ENCODE measurements at regions not wholly inside any gene's neighbourhood (a gene's known extent, or its start where the extent isn't known, plus 50 kb on each side); places are given as distances from the start of the nearest gene placed in this dataset.

- DNase-seq: no peak
Observed at GRCh38 chr20:52622081-52622480, 350.1 kb upstream of the TSHZ2 start.

- no peak for DNase-seq
Observed at GRCh38 chr20:52621401-52621800, 350.8 kb upstream of the TSHZ2 start.

DNA sequence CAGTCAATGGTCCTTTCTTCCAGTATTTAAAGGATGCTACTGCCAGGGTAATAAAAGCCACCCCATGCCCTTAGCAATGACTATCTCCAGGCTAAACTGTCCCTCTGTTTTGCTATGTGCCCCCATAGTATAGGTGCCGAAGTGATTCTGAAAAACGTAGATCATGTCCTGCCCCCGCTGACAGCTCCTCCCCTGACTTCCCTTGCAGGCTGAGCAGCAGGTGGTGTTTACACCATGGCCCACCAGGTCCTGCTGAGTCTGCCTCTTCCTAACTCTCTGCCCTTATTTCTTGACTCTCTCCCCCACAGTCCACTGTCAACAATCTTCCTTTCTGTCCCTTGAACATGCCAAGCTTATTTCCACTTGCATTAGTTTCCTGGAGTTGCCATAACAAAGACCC is 352.5 kb upstream of the TSHZ2 start:
- DNase-seq: no peak

- no peak for DNase-seq
Observed at GRCh38 chr20:52619101-52619500, 353.1 kb upstream of the TSHZ2 start.

DNA sequence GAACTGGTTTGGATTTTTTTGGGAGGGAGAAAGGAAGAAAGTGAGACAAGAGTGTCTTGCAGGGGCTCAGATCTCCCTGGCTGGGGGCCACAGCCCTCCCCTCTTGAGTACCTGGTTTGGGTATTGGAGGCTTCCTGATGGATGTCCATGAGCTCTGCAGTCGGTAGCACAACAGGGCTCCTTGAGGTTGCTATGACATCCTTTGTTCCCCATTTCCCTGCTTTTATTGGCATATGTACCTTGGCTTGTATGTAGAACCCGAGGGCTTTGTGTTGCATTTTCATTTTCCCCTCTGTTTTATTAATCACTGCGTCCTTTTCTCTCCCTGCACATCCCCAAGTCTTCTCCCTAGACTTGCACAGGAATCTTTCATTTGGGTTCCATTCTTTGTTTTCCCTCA is 355.5 kb upstream of the TSHZ2 start:
- no peak for DNase-seq

DNA sequence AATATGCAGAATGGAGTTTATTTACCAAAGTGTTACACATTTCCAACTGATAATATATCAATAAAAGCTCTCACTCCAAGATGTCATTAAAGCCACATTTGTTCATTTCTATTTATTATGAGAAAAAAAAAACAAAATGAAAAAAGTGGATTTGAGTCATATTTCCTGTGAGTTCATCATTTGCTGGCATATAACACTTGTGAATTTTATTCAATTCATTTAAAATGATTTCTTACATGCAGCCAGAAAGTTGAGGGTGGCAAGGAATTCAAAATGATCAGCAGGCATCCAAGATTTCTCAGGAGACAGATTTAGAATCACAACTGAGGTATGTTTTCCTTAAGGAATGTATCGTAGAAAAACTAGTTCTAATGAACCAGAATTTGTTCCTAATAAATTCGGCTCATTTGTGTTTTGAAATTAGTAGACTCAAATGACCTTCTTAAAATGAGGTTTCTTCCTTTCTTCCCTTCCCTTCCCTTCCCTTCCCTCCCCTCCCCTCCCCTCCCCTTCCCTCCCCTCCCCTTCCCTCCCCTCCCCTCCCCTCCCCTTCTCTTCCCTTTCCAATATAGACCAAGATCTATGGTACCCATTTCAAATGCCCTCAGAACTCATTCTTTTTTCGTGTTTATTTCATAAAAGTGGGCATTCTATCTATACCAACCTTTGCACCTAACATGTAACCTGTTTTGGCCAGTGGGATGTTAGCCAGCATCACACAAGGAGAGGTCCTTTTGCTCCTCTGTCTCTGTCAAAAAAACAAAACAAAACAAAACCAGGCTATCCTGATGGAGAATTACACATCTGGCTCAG is 357.9 kb upstream of the TSHZ2 start:
- DNase-seq: no peak

GRCh38 chr20:52612046-52612632 is 360.0 kb upstream of the TSHZ2 start:
- DNase-seq: no peak

DNA sequence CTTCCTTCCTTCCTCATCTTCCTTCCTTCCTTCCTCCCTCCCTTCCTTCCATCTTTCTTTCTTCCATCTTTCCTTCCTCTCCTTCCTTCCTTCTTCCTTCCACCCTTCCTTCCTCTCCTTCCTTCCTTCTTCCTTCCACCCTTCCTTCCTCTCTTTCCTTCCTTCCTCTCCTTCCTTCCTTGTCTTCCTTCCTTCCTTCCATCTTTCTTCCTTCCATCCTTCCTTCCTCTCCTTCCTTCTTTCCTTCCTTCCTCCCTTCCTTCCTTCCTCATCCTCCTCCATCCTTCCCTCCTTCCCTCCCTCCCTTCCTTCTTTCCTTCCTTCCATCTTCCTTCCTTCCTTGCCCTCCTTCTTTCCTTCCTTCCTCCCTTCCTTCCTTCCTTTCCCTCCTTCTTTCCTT is 361.4 kb upstream of the TSHZ2 start:
- DNase-seq: no peak

GRCh38 chr20:52601295-52601971 is 370.7 kb upstream of the TSHZ2 start:
- no peak for DNase-seq

DNA sequence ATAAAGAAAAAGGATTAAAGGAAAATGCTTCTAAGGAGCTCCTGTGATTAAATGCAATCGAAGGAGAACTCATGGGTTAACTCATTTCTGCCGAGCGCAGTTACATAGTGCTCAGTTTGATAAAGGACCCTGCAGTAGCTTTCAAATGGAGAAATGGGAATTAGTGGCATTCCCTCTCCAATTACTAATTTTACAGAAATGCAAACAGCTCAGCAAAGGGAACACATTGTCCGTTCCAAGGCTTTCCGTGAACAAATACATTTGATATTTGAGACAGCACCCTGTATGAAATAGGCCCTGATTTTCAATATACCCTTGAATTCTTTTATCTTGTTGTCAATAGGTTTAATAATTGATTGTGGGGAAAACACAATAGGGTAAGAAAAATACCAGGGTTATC is 375.9 kb upstream of the TSHZ2 start:
- DNase-seq: no peak

DNA sequence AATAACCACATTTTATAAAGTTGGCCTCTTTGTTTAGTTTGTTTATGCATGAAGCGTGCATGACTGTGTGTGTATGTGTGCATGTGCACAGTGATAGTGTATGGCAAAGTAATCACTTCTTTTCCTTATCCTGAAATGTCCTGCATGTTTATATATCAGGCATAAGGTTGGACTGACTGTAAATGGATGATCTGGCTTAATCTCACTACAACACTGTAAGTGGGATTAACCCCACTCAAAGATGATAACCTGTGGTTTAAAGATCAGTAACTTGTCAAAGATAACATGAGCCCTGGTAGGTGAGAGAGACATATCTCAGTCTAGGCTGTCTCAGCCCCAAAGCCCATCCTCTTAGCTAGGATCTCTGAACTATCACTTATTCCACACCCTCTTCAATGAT is 376.6 kb upstream of the TSHZ2 start:
- no peak for DNase-seq

DNA sequence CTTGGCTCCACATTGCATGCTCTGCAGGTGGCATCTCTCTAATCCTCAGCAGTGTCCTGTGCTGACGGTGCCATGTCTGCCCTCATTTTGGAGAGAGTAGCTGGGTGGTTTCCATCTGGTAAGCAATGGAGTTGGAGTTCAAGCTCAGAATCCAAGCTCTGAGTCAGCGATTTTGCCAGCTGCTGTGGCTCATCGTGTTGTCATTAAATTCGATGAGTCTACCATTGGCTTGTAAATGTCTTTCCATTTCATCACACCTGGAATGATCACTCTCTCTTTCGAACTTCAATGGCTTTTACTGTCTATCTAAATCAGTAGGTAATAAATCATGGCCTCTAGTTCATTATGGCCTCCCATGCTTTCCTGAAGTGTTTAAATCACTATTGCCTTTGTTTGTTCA is 378.5 kb upstream of the TSHZ2 start:
- no peak for DNase-seq

GRCh38 chr20:52592567-52592966 is 379.6 kb upstream of the TSHZ2 start:
- DNase-seq: no peak

GRCh38 chr20:52590100-52590499 is 382.1 kb upstream of the TSHZ2 start:
- no peak for DNase-seq

DNA sequence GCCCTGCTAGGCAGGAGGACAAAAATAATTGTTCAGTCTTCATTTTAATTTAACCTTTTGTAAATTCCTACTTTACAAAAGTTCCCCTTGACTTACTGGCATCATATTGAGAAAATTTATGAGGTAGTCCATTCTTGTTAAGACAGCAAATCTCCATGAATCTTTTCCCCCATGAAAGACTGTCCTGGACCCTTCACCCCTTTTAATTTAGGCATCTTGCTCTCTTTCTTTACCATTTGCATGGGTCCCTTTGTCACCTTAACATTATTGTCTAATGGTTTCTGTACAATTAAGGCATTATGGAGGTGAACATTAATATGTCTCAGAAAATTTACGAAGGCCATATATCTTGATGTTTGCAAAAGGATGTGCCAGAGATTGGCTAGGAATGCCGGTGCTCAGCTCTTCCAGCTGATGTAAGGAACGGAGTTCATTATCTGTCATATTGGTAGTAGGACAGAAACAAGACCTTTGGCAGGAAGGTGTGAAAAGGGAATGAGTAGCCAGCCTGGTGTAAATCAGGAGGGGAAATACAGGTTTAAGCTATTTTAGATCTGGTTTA is 382.8 kb upstream of the TSHZ2 start:
- no peak for DNase-seq

DNA sequence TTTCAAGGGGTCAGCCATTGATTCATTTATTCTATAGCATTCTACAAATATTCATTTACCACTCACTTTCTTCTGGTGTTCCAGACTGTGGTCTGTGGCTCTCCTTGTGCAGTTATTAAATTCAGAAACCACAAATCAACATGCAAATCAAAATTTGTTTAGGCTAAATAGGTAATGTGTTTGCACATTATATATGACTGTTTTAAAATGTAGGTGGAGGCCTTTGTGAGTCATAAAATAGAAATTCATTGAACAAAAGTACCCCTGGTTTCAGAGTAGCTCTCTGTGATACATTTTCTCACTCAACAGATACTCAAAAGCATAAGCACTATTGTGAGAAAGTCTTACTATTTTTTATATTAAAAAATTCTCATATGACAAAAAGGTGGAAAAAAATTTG is 385.5 kb upstream of the TSHZ2 start:
- DNase-seq: no peak

DNA sequence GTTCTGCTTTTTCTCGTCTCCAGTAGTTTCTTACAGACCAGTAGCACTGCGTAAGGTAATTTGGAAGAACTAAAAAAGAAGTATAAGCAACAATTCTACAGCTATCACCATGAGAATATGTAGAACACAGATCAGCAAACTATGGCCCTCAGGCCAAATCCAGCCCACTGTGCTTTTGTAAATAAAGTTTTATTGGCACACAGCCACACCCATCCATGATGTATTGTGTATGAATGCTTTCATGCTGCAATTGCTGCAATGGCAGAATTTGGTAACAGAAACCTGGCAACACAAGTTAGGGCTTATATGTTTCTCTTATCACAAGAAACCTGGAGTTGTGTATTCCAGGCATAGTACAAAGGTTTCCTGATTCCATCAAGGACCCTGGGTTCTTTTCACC is 386.8 kb upstream of the TSHZ2 start:
- no peak for DNase-seq

DNA sequence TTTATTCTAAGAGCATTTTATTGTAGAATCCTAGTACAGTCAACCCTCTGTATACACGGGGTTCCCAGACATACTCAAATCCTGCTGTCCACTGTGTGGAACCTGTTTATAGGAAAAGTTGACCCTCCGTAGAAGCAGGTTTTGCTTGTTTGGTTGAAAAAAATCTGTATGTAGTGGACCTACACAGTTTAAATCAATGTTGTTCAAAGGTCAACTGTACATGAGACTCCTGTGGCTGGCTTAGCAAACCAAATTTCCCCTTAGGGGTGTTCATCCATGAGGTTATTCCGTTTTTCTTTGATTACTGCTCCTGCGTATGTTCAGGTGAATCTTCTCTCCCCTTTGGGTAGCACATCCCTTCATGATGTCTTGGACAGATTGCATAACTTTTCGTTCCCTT is 387.0 kb upstream of the ZFP64 start:
- no peak for DNase-seq

DNA sequence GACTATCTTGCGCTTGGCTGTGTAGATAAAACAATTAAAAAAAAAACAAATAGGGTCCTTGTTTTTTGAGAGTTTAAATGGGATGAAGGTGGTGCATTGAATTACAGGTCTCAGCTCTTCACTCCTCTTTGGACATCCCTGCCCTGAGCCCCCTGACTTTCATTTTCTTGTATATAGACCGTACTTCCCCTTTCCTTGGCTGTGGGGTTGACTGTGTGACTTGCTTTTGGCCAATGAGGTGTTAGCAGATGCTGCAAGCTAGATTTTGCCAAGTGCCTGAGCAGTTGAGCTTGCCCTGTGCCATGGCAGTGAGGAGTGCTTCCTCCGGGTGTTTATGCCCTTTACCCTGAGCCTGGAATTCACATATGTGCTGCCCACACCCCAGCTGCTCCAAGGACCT is 386.1 kb upstream of the ZFP64 start:
- no peak for DNase-seq

DNA sequence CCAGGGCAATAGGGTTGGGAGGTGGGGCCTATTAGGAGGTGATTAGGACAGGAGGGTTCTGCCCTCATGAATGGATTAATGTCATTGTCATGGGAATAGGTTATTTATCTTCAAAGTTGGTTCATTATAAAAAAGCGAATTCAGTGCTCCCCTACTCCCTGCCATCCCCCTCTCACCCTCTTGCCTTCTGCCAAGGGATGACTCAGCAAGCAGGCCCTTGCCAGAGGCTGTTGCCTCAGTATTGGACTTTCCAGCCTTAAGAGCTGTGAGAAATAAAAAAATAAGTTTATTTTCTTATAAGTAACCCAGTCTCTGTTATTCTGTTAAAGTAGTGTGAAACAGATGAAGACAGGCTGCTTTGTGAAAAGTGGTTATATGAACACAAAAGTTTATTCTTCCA is 381.1 kb upstream of the ZFP64 start:
- DNase-seq: no peak

DNA sequence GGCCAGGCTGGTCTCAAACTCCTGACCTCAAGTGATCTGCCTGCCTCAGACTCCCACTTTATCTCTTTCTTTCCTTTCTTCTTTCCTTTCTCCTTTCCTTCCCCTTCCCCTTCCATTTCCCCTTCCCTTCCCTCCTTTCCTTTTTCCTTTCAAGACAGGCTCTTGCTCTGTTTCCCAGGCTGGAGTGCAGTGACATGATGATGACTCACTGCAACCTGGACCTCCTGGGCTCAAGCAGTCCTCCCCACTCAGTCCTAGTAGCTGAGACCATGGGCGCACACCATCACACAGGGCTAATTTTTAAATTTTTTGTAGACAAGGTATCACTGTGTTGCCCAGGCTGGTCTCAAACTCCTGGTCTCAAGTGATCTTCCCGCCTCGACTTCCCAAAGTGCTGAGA is 377.6 kb upstream of the ZFP64 start:
- DNase-seq: no peak

DNA sequence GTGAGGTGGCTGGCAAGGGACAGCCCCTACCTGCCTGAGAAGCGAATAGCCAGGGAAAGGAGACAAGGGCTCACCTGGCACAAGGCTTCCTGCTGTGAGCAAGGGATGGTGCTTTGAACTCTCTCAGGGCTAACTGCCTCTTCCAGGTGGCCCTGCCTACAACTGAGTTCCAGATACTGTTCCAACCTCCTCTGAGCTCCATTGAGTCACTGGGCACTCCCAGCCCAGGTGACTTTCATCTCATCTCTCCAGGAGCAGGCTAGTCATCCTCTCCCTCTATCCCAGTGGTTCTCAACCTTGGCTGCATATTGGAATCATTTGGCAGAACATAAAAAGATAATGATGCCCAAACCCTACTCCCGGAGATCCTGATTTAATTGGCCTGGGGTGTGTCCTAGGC is 374.0 kb upstream of the ZFP64 start:
- DNase-seq: no peak

DNA sequence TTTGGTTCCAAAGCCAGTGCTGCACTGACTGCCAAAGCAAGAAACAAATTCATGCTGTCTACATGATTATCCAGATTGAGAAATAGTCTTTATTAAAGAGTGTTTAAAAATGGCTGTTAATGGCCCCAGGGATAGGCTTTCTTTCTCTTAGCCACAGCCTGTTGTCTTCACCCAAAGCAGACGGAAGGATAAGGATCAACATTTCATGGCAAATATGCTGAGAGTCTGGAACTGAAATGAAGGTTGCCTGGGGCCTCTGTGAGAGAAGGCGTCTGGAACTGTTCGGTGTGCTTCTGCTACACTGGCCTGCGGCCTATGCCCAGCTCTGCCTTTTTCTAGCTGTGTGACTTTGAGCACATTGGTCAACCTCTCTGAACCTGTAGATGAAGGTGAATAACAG is 373.0 kb upstream of the ZFP64 start:
- DNase-seq: no peak

Data from hematopoietic multipotent progenitor cell treated with erythropoietin and hydrocortisone succinate and interleukin-3 and kit ligand, for 4 days (in vitro differentiated cells).